OCI-LY3 (cell line): ENCODE measurements at regions not wholly inside any gene's neighbourhood (a gene's known extent, or its start where the extent isn't known, plus 50 kb on each side); places are given as distances from the start of the nearest gene placed in this dataset.

ENCODE experiments used
- H2AFZ ChIP-seq: fragments of 200-600, 300-600 bp; shearing (Covaris generic); 2 replicates; pipeline ENCODE4 v1.6.0; 2014; ENCODE audit warnings: antibody characterized with exemption, low read depth, low read length
- H3K27ac ChIP-seq: fragments of 200-600, 300-600 bp; sonication (generic); 2 replicates; pipeline ENCODE4 v1.5.1; 2014; ENCODE audit warnings: mild to moderate bottlenecking, low read length, moderate library complexity, mixed read lengths
- H3K27me3 ChIP-seq: fragments of 200-600, 300-600 bp; sonication (generic); 2 replicates; pipeline ENCODE4 v1.6.1; 2014; ENCODE audit warnings: low read depth, low read length, mixed read lengths
- H3K36me3 ChIP-seq: fragments of 200-600, 300-600 bp; sonication (generic); replicated peaks from 2 replicates; pipeline ENCODE3; 2014; ENCODE audit warnings: low read depth, low read length, mixed read lengths
- H3K4me1 ChIP-seq: fragments of 300-600, 200-600 bp; sonication (generic); 2 replicates; pipeline ENCODE4 v1.6.1; 2014; ENCODE audit warnings: low read length, mixed read lengths
- H3K4me2 ChIP-seq: fragments of 200-600, 300-600 bp; sonication (generic); 2 replicates; pipeline ENCODE4 v1.6.1; 2014; ENCODE audit warnings: low read length, mixed read lengths
- H3K4me3 ChIP-seq: fragments of 300-600, 200-600 bp; sonication (generic); 2 replicates; pipeline ENCODE4 v1.5.1; 2014; ENCODE audit warnings: antibody characterized with exemption, mild to moderate bottlenecking, low read length, moderate library complexity
- H3K79me2 ChIP-seq: fragments of 300-600, 200-600 bp; shearing (Covaris generic); 2 replicates; pipeline ENCODE4 v1.6.1; 2014; ENCODE audit warnings: mild to moderate bottlenecking, low read length, mixed read lengths
- H3K9ac ChIP-seq: fragments of 300-600, 200-600 bp; shearing (Covaris generic); 2 replicates; pipeline ENCODE4 v1.6.0; 2014; ENCODE audit warnings: mild to moderate bottlenecking, low read length, moderate library complexity
- H3K9me3 ChIP-seq: fragments of 200-600, 300-600 bp; shearing (Covaris generic); 2 replicates; pipeline ENCODE4 v1.6.1; 2014; ENCODE audit warnings: low read length, mixed read lengths; ENCODE audit not compliant: insufficient read depth
- H4K20me1 ChIP-seq: fragments of 200-600, 300-600 bp; sonication (generic); 2 replicates; pipeline ENCODE4 v1.6.1; 2016; ENCODE audit warnings: low read length, mixed read lengths; ENCODE audit not compliant: insufficient read depth
- CTCF ChIP-seq: fragments of 200-600, 300-600 bp; sonication (generic); IDR thresholded peaks from 2 replicates; pipeline ENCODE4 v1.5.1; 2014; ENCODE audit warnings: antibody characterized with exemption, low read length, low read depth
- EZH2phosphoT487 ChIP-seq: fragments of 200-600 bp; shearing (Covaris generic); IDR thresholded peaks from 2 replicates; pipeline ENCODE4 v1.6.1; 2018; ENCODE audit warnings: antibody characterized with exemption, mixed run types, low read depth

- Histone ChIP-seq H3K27me3 (0 out of 2 replicates have a peak, but pooled peaks cover 3% of the 10 kb centered on the region), H3K4me2 (no peak overlapping the region), H3K27ac (no peak overlapping the region), H3K4me1 (no peaks in the 10 kb centered on the region), H3K36me3 (no peaks in the 10 kb centered on the region), H2AFZ (no peak overlapping the region), H3K4me3 (no peak overlapping the region), H3K79me2 (no peaks in the 10 kb centered on the region), H3K9ac (no peak overlapping the region), H4K20me1 (no peaks in the 10 kb centered on the region), H3K9me3 (no peaks in the 10 kb centered on the region)
- TF ChIP-seq CTCF (no peak), EZH2phosphoT487 (no peak)
Measured at GRCh38 chr4:111924696-111925095, 220.6 kb upstream of the FAM241A start.

GRCh38 chr4:111930659-111931058, 214.6 kb upstream of the FAM241A start:
- Histone ChIP-seq H3K36me3 (no peaks in the 10 kb centered on the region), H3K27me3 (peaks cover 13% of the 10 kb centered on the region; the same call in 1 of the 2 replicates), H3K4me3 (peak overlapping the region; percentile 31), H3K9ac (no peak overlapping the region), H3K27ac (no peak overlapping the region), H3K79me2 (no peaks in the 10 kb centered on the region), H3K9me3 (no peaks in the 10 kb centered on the region), H4K20me1 (no peaks in the 10 kb centered on the region), H3K4me1 (peaks cover 14% of the 10 kb centered on the region), H2AFZ (no peak overlapping the region), H3K4me2 (peak overlapping the region; percentile 31)
- TF ChIP-seq CTCF = no peak
- TF ChIP-seq EZH2phosphoT487 = no peak

GRCh38 chr4:111933703-111934102, 211.6 kb upstream of the FAM241A start:
- H3K27ac ChIP-seq = no peak overlapping the region
- H3K9ac ChIP-seq = no peak overlapping the region
- H3K27me3 ChIP-seq = peaks cover 17% of the 10 kb centered on the region
- TF ChIP-seq EZH2phosphoT487 (no peak), CTCF (no peak)
- H2AFZ ChIP-seq = no peak overlapping the region
- H3K79me2 ChIP-seq = no peaks in the 10 kb centered on the region
- no peak overlapping the region for H3K4me2 ChIP-seq
- H3K4me3 ChIP-seq = no peak overlapping the region
- H3K4me1 ChIP-seq = peaks cover 17% of the 10 kb centered on the region
- H3K36me3 ChIP-seq = no peaks in the 10 kb centered on the region
- no peaks in the 10 kb centered on the region for H3K9me3 ChIP-seq
- no peaks in the 10 kb centered on the region for H4K20me1 ChIP-seq

- TF ChIP-seq EZH2phosphoT487 (no peak), CTCF (no peak)
- no peaks in the 10 kb centered on the region for H3K79me2 ChIP-seq
- no peak overlapping the region for H3K9ac ChIP-seq
- no peak overlapping the region for H3K4me3 ChIP-seq
- no peaks in the 10 kb centered on the region for H4K20me1 ChIP-seq
- no peaks in the 10 kb centered on the region for H3K36me3 ChIP-seq
- H3K27ac ChIP-seq = no peak overlapping the region
- H2AFZ ChIP-seq = no peak overlapping the region
- no peak overlapping the region for H3K4me2 ChIP-seq
- H3K4me1 ChIP-seq = peaks cover 17% of the 10 kb centered on the region
- H3K9me3 ChIP-seq = no peaks in the 10 kb centered on the region
- peaks cover 20% of the 10 kb centered on the region for H3K27me3 ChIP-seq
Measured at GRCh38 chr4:111934314-111934713, 210.9 kb upstream of the FAM241A start.
